AG08396 (cell line): ENCODE measurements at regions not wholly inside any gene's neighbourhood (a gene's known extent, or its start where the extent isn't known, plus 50 kb on each side); places are given as distances from the start of the nearest gene placed in this dataset.

Source experiments
- DNase-seq: peaks from one replicate; pipeline ENCODE4 v3.0.0; 2012; ENCODE audit warnings: low spot score, mixed read lengths

- DNase-seq = peak; percentile 95
Measured at GRCh38 chr17:81345228-81346089, 49.8 kb upstream of the BAHCC1 start.
